Gastrocnemius medialis (tissue), 4 donors: ENCODE measurements at regions not wholly inside any gene's neighbourhood (a gene's known extent, or its start where the extent isn't known, plus 50 kb on each side); places are given as distances from the start of the nearest gene placed in this dataset.

ENCODE experiments used
- POLR2A ChIP-seq, 2 donors: fragments of 450-650 bp; IDR thresholded peaks; one replicate each; pipeline ENCODE4 v1.6.1; 2017; ENCODE audit warnings: antibody characterized with exemption in 2 of 2, mild to moderate bottlenecking in 2 of 2, moderate library complexity in 2 of 2
- TF ChIP-seq, protein P1 (sequence below), 5 experiments: fragments of 450-650 bp in 3 of 5; fragments of 200-600 bp in 2 of 5; sonication (generic) in 2 of 5; IDR thresholded peaks in 4 of 5; conservative IDR thresholded peaks in 1 of 5; 1 replicate in 4 of 5; 2 replicates in 1 of 5; pipeline ENCODE4 v1.5.1; 2016 to 2019; ENCODE audit warnings: antibody characterized with exemption in 5 of 5, mild to moderate bottlenecking in 3 of 5, moderate library complexity in 3 of 5

DNA sequence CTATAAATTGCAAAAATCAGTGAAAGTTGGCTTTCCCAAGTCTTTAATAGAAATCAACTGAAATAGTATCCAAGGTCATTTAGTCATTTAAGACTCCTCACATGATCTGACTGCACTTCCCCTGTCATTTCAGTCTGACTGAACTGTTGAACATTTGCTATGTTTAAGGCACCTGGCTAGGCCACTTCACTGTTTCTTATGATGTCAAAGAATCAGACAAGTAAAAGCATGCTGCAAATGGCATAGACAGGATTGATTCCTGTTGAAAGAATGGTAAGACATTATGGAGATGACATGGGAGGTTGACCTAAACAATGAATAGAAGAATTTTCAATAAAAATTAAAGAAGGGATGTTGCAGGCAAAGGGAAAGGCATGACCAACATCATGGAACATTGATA, 502.1 kb downstream of the NFIB start:
- TF ChIP-seq, protein P1, sequence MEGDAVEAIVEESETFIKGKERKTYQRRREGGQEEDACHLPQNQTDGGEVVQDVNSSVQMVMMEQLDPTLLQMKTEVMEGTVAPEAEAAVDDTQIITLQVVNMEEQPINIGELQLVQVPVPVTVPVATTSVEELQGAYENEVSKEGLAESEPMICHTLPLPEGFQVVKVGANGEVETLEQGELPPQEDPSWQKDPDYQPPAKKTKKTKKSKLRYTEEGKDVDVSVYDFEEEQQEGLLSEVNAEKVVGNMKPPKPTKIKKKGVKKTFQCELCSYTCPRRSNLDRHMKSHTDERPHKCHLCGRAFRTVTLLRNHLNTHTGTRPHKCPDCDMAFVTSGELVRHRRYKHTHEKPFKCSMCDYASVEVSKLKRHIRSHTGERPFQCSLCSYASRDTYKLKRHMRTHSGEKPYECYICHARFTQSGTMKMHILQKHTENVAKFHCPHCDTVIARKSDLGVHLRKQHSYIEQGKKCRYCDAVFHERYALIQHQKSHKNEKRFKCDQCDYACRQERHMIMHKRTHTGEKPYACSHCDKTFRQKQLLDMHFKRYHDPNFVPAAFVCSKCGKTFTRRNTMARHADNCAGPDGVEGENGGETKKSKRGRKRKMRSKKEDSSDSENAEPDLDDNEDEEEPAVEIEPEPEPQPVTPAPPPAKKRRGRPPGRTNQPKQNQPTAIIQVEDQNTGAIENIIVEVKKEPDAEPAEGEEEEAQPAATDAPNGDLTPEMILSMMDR (IDR thresholded peaks at IDR 0.05 in 4 of 5, conservative IDR thresholded peaks at IDR 0.05 in 1 of 5): no peak
- no peak for TF ChIP-seq POLR2A (IDR thresholded peaks at IDR 0.05)
